HCT116 (cell line): ENCODE measurements at regions not wholly inside any gene's neighbourhood (a gene's known extent, or its start where the extent isn't known, plus 50 kb on each side); places are given as distances from the start of the nearest gene placed in this dataset.

Experiments
- ATAC-seq: fragments of 200-7000 bp; cut with Tn5 transposase; 2 replicates; pipeline ENCODE4 v1.9.1; 2020; ENCODE audit warnings: mild to moderate bottlenecking, moderate library complexity
- BruUV-seq: library from RNA; stranded (reverse); fragments of 400-500 nt; replicated peaks from 2 replicates; lab custom pipeline; 2021; lab: Mats Ljungman, UMichigan
- CTCF ChIA-PET: fragments of 300-600 bp; sonication (Branson Sonifier 250); formaldehyde crosslinking; loops from one replicate; lab custom pipeline; 2021; ENCODE audit warnings: antibody characterized with exemption; lab: Charles Lee
- POLR2A ChIA-PET: fragments of 300-600, 350-600 bp; sonication (Branson Sonifier 250); formaldehyde crosslinking; loops from one replicate; lab custom pipeline; 2021; ENCODE audit warnings: antibody characterized with exemption; lab: Charles Lee
- RAD21 ChIA-PET, 2 experiments: fragments of 300-600 bp; sonication (Branson Sonifier 250); formaldehyde crosslinking; loops; one replicate each; lab custom pipeline; 2023; ENCODE audit warnings: low total read pairs in 2 of 2; ENCODE audit not compliant: uncharacterized antibody in 2 of 2, unreplicated experiment in 2 of 2, low non-redundant PET in 1 of 2; lab: Charles Lee
- DNase-seq: peaks from one replicate; pipeline ENCODE4 v3.0.0-alpha.2; 2010; ENCODE audit warnings: low read depth, low spot score
- H2AFZ ChIP-seq: fragments of 200-600 bp; shearing (Covaris generic), sonication (generic); 2 replicates; pipeline ENCODE4 v1.6.1; 2017; ENCODE audit warnings: low read depth, mixed run types, mixed read lengths, antibody characterized with exemption, low read length; ENCODE audit not compliant: poor library complexity, severe bottlenecking
- H3K27ac ChIP-seq: 2 replicates; pipeline ENCODE4 v1.5.1; 2012; ENCODE audit warnings: low read depth, low read length
- H3K27me3 ChIP-seq: fragments of 200-600 bp; sonication (generic); 2 replicates; pipeline ENCODE4 v1.6.1; 2016; ENCODE audit warnings: mixed run types, low read length, mixed read lengths; ENCODE audit not compliant: insufficient read depth
- H3K36me3 ChIP-seq, 2 experiments: fragments of 200-500 bp in 1 of 2; fragments of 200-600 bp in 1 of 2; sonication (Bioruptor generic) in 1 of 2; sonication (generic) in 1 of 2; 2 replicates each; pipeline versions ENCODE4 v1.5.1 to v1.6.1; 2014 to 2016; ENCODE audit warnings: low read length in 2 of 2, inconsistent platforms in 1 of 2, mixed read lengths in 1 of 2, mixed run types in 1 of 2; ENCODE audit not compliant: insufficient read depth in 2 of 2, control insufficient read depth in 1 of 2
- H3K4me1 ChIP-seq, 2 experiments: fragments of 200-600 bp in 1 of 2; sonication (generic) in 1 of 2; 2 replicates each; pipeline versions ENCODE4 v1.5.1 to v1.6.1; 2012 to 2017; ENCODE audit warnings: low read length in 2 of 2, inconsistent platforms in 1 of 2, mild to moderate bottlenecking in 1 of 2, mixed read lengths in 1 of 2, mixed run types in 1 of 2, moderate library complexity in 1 of 2; ENCODE audit not compliant: insufficient read depth in 2 of 2, control insufficient read depth in 1 of 2
- H3K4me2 ChIP-seq: fragments of 200-600 bp; sonication (generic); 2 replicates; pipeline ENCODE4 v1.6.1; 2017; ENCODE audit warnings: mixed run types, low read length, mixed read lengths
- H3K4me3 ChIP-seq, 2 experiments: fragments of 200-600 bp in 1 of 2; sonication (generic) in 1 of 2; replicated peaks in 1 of 2; 2 replicates each; pipeline ENCODE4 v1.5.1; 2011 to 2016; ENCODE audit warnings: low read length in 2 of 2, control low read depth in 1 of 2, low read depth in 1 of 2, mild to moderate bottlenecking in 1 of 2, mixed read lengths in 1 of 2, mixed run types in 1 of 2
- H3K79me2 ChIP-seq: fragments of 200-600 bp; sonication (generic); 2 replicates; pipeline ENCODE4 v1.6.1; 2017; ENCODE audit warnings: mild to moderate bottlenecking, mixed run types, low read length, moderate library complexity, mixed read lengths; ENCODE audit not compliant: insufficient read depth
- H3K9ac ChIP-seq: fragments of 200-600 bp; sonication (generic); 2 replicates; pipeline ENCODE4 v1.6.1; 2016; ENCODE audit warnings: low read length, mixed read lengths
- H3K9me2 ChIP-seq: fragments of 200-600 bp; sonication (generic), shearing (Covaris generic); 2 replicates; pipeline ENCODE4 v1.6.1; 2017; ENCODE audit warnings: mixed run types, mild to moderate bottlenecking, moderate library complexity; ENCODE audit not compliant: insufficient read depth
- H3K9me3 ChIP-seq, 2 experiments: fragments of 200-500 bp in 1 of 2; fragments of 200-600 bp in 1 of 2; sonication (Bioruptor generic) in 1 of 2; sonication (generic) in 1 of 2; 2 replicates each; pipeline ENCODE4 v1.6.1; 2014 to 2017; ENCODE audit warnings: low read length in 2 of 2, mixed read lengths in 2 of 2, inconsistent platforms in 1 of 2, low read depth in 1 of 2, mild to moderate bottlenecking in 1 of 2, mixed run types in 1 of 2, moderate library complexity in 1 of 2; ENCODE audit not compliant: control insufficient read depth in 1 of 2, insufficient read depth in 1 of 2
- H4K20me1 ChIP-seq: fragments of 200-600 bp; sonication (generic), shearing (Covaris generic); 2 replicates; pipeline ENCODE4 v1.6.1; 2017; ENCODE audit warnings: mixed run types, mild to moderate bottlenecking, moderate library complexity; ENCODE audit not compliant: insufficient read depth
- ATF3 ChIP-seq: IDR thresholded peaks from 2 replicates; pipeline ENCODE4 v1.6.1; 2012
- CEBPB ChIP-seq: IDR thresholded peaks from 2 replicates; pipeline ENCODE4 v1.6.1; 2012; ENCODE audit warnings: low read depth
- CTCF ChIP-seq, 3 experiments: fragments of 200-600 bp in 1 of 3; sonication (generic) in 1 of 3; IDR thresholded peaks in 2 of 3; conservative IDR thresholded peaks in 1 of 3; 2 replicates each; pipeline ENCODE4 v1.5.1; 2012 to 2017; ENCODE audit warnings: low read depth in 2 of 3, low read length in 2 of 3, antibody characterized with exemption in 1 of 3, borderline replicate concordance in 1 of 3, control low read depth in 1 of 3, mild to moderate bottlenecking in 1 of 3, mixed read lengths in 1 of 3, mixed run types in 1 of 3, moderate library complexity in 1 of 3; ENCODE audit not compliant: insufficient read depth in 1 of 3
- EGR1 ChIP-seq: IDR thresholded peaks from 2 replicates; pipeline ENCODE4 v1.6.1; 2012; ENCODE audit warnings: low read depth
- ELF1 ChIP-seq: IDR thresholded peaks from 2 replicates; pipeline ENCODE4 v1.6.1; 2012; ENCODE audit warnings: low read depth, borderline replicate concordance
- FOSL1 ChIP-seq: IDR thresholded peaks from 2 replicates; pipeline ENCODE4 v1.6.1; 2012; ENCODE audit warnings: low read depth
- MAX ChIP-seq: IDR thresholded peaks from 2 replicates; pipeline ENCODE4 v1.6.1; 2012
- POLR2A ChIP-seq: IDR thresholded peaks from 2 replicates; pipeline ENCODE4 v1.7.0; 2011; ENCODE audit warnings: borderline replicate concordance; ENCODE audit not compliant: insufficient read depth, insufficient read length; ENCODE audit errors: extremely low read depth
- POLR2AphosphoS5 ChIP-seq: IDR thresholded peaks from 2 replicates; pipeline ENCODE4 v1.6.1; 2011; ENCODE audit warnings: mild to moderate bottlenecking, low read depth, low read length, moderate library complexity
- RAD21 ChIP-seq: IDR thresholded peaks from 2 replicates; pipeline ENCODE4 v1.6.1; 2012; ENCODE audit warnings: low read depth, mild to moderate bottlenecking
- REST ChIP-seq: IDR thresholded peaks from 2 replicates; pipeline ENCODE4 v1.6.1; 2012; ENCODE audit warnings: low read depth
- SIN3A ChIP-seq: IDR thresholded peaks from 2 replicates; pipeline ENCODE4 v1.6.1; 2012; ENCODE audit warnings: low read depth
- SP1 ChIP-seq: IDR thresholded peaks from 2 replicates; pipeline ENCODE4 v1.6.1; 2012; ENCODE audit warnings: low read depth
- TCF7L2 ChIP-seq: IDR thresholded peaks from 2 replicates; pipeline ENCODE4 v1.7.0; 2011; ENCODE audit warnings: borderline replicate concordance, inconsistent platforms; ENCODE audit not compliant: insufficient read depth, insufficient read length; ENCODE audit errors: extremely low read depth
- ZFX ChIP-seq: fragments of 450-650 bp; IDR thresholded peaks from 2 replicates; pipeline ENCODE4 v1.6.1; 2017
- intact Hi-C: fragments of 100-400 bp; cut with micrococcal nuclease; formaldehyde crosslinking; loops from 2 replicates; pipeline ENCODE4 v1.10.0; 2022

- H3K9ac ChIP-seq, result no peak overlapping the region
- RAD21 ChIA-PET, result no interaction called here
- no peak overlapping the region for H3K4me3 ChIP-seq
- no peaks in the 10 kb centered on the region for H3K9me3 ChIP-seq
- H3K27me3 ChIP-seq, result no peaks in the 10 kb centered on the region
- no peaks in the 10 kb centered on the region for H3K36me3 ChIP-seq
- no TSS peak for BruUV-seq
- no peaks in the 10 kb centered on the region for H3K4me1 ChIP-seq
- H3K9me2 ChIP-seq, result no peaks in the 10 kb centered on the region
- CTCF ChIA-PET, result no interaction called here
- no peaks in the 10 kb centered on the region for H4K20me1 ChIP-seq
- no peak overlapping the region for H3K4me2 ChIP-seq
- H3K27ac ChIP-seq, result no peak overlapping the region
- no peak overlapping the region for H2AFZ ChIP-seq
- intact Hi-C loops, result no loop called here
- no peak for TF ChIP-seq POLR2A
- TF ChIP-seq SIN3A, result no peak
- TF ChIP-seq CEBPB, result no peak
- TF ChIP-seq MAX, result no peak
- no peak for TF ChIP-seq ELF1
- no peak for TF ChIP-seq FOSL1
- TF ChIP-seq REST, result no peak
- TF ChIP-seq ATF3, result no peak
- TF ChIP-seq EGR1, result no peak
- no peak for TF ChIP-seq POLR2AphosphoS5
- no peak for TF ChIP-seq CTCF (IDR thresholded peaks at IDR 0.05 in 2 of 3, conservative IDR thresholded peaks at IDR 0.05 in 1 of 3; ENCODE audit: borderline replicate concordance in 1 of 3, insufficient read depth in 1 of 3, low read depth in 2 of 3, low read length in 2 of 3)
- TF ChIP-seq TCF7L2, result no peak
- TF ChIP-seq RAD21, result no peak
- no peak for TF ChIP-seq SP1
- TF ChIP-seq ZFX, result no peak
- POLR2A ChIA-PET, result no interaction called here
- no peak for DNase-seq
- H3K79me2 ChIP-seq, result no peaks in the 10 kb centered on the region
- no peak for ATAC-seq
Measured at GRCh38 chr15:62578960-62579359, 413.9 kb upstream of the C2CD4B start.
